ENCODE measurements at regions not wholly inside any gene's neighbourhood (a gene's known extent, or its start where the extent isn't known, plus 50 kb on each side); places are given as distances from the start of the nearest gene placed in this dataset.

DNA sequence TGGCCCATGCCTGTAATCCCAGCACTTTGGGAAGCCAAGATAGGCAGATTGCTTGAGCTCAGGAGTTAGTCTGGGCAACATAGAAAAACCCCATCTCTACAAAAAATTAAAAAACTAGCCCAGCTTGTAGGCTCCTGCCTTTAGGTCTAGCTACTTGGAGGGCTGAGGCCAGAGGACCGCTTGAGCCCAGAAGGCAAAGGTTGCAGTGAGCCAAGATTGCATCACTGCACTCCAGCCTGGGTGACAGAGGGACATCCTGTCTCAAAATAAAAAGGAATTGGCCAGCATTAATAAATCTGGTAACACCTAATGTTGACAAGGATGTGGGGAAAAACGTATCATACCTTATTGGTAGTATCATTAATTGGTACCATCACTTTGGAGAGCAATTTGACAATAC, 396.2 kb downstream of the PLPP3 start:
- no peak overlapping the region for H2AFZ ChIP-seq (ENCODE audit: control insufficient read depth, low read depth, low read length)
- BruUV-seq (replicated peaks) = no TSS peak
- H3K9me3 ChIP-seq (replicated peaks; ENCODE audit: control insufficient read depth, insufficient read depth, low read length) = no peaks in the 10 kb centered on the region
- ChIA-PET POLR2A (no interaction called here), SMC1A (ENCODE audit: uncharacterized antibody, unreplicated experiment) (interaction anchor here (0.8 to 1.4 kb wide), 5 partner anchors 8 to 394 kb away, joined by 3 to 4 read pairs (median 3); no protein-coding TSS in a partner anchor), RAD21 (ENCODE audit: unreplicated experiment) (no interaction called here), CTCF (interaction anchor here (0.9 kb wide), 1 partner anchor 31 kb away, joined by 3 read pairs; no protein-coding TSS in a partner anchor)
- in situ Hi-C loops (cut with MboI) (no loop called here), intact Hi-C loops (cut with micrococcal nuclease; ENCODE audit: unreplicated experiment) (no loop called here)
- H3K79me2 ChIP-seq (ENCODE audit: control insufficient read depth, insufficient read depth, low read length) = no peaks in the 10 kb centered on the region
- H3K4me2 ChIP-seq (ENCODE audit: control insufficient read depth, insufficient read depth) = no peak overlapping the region
- ATAC-seq = no peak
- no peak overlapping the region for H3K9ac ChIP-seq (ENCODE audit: control insufficient read depth, insufficient read depth, low read length)
- no peaks in the 10 kb centered on the region; the same call in 1 of the 2 replicates for H3K4me1 ChIP-seq (ENCODE audit: control insufficient read depth, insufficient read depth, low read length)
- no peaks in the 10 kb centered on the region for H3K36me3 ChIP-seq (ENCODE audit: control insufficient read depth in 2 of 2, insufficient read depth in 2 of 2, low read length in 1 of 2)
- no peaks in the 10 kb centered on the region for H4K20me1 ChIP-seq (ENCODE audit: control insufficient read depth, insufficient read depth)
- H3K4me3 ChIP-seq = no peak overlapping the region
- WGBS (ENCODE audit: insufficient coverage, insufficient replicate concordance, low lambda C conversion rate, missing lambda C conversion rate) = 45% methylated on average over 2 of the region's 2 CpGs
- DNase-seq (ENCODE audit: low read depth, low spot score) = no peak
- H3K27me3 ChIP-seq (replicated peaks in 1 of 2; ENCODE audit: control insufficient read depth in 2 of 2, insufficient read depth in 2 of 2, low read length in 1 of 2) = no peaks in the 10 kb centered on the region
- H3K27ac ChIP-seq (ENCODE audit: control insufficient read depth, insufficient read depth) = no peak overlapping the region
- TF ChIP-seq MTA3 (IDR thresholded peaks at IDR 0.05; ENCODE audit: borderline replicate concordance, low read length) = no peak
- TF ChIP-seq BMI1 (IDR thresholded peaks at IDR 0.05; ENCODE audit: borderline replicate concordance) = no peak
- TF ChIP-seq NRF1 (conservative IDR thresholded peaks at IDR 0.05; ENCODE audit: low read depth, low read length) = no peak
- no peak for TF ChIP-seq SREBF1 (IDR thresholded peaks at IDR 0.05; ENCODE audit: low read length)
- TF ChIP-seq, protein P1, sequence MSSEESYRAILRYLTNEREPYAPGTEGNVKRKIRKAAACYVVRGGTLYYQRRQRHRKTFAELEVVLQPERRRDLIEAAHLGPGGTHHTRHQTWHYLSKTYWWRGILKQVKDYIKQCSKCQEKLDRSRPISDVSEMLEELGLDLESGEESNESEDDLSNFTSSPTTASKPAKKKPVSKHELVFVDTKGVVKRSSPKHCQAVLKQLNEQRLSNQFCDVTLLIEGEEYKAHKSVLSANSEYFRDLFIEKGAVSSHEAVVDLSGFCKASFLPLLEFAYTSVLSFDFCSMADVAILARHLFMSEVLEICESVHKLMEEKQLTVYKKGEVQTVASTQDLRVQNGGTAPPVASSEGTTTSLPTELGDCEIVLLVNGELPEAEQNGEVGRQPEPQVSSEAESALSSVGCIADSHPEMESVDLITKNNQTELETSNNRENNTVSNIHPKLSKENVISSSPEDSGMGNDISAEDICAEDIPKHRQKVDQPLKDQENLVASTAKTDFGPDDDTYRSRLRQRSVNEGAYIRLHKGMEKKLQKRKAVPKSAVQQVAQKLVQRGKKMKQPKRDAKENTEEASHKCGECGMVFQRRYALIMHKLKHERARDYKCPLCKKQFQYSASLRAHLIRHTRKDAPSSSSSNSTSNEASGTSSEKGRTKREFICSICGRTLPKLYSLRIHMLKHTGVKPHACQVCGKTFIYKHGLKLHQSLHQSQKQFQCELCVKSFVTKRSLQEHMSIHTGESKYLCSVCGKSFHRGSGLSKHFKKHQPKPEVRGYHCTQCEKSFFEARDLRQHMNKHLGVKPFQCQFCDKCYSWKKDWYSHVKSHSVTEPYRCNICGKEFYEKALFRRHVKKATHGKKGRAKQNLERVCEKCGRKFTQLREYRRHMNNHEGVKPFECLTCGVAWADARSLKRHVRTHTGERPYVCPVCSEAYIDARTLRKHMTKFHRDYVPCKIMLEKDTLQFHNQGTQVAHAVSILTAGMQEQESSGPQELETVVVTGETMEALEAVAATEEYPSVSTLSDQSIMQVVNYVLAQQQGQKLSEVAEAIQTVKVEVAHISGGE (CRISPR knock-in tag; IDR thresholded peaks at IDR 0.05) = no peak
- no peak for TF ChIP-seq PAX8 (IDR thresholded peaks at IDR 0.05)
- TF ChIP-seq POLR2A (IDR thresholded peaks at IDR 0.05; ENCODE audit: low read depth, low read length) = no peak
- TF ChIP-seq RAD51 (IDR thresholded peaks at IDR 0.05) = no peak
- TF ChIP-seq TBL1XR1 (IDR thresholded peaks at IDR 0.05; ENCODE audit: low read depth, low read length) = no peak
- TF ChIP-seq SP1 (IDR thresholded peaks at IDR 0.05; ENCODE audit: low read depth, low read length) = no peak
- no peak for TF ChIP-seq NR2C2 (IDR thresholded peaks at IDR 0.05; ENCODE audit: borderline replicate concordance, control insufficient read depth, insufficient read length, low read depth)
- no peak for TF ChIP-seq CEBPB (IDR thresholded peaks at IDR 0.05; ENCODE audit: borderline replicate concordance in 1 of 2, low read depth in 2 of 2, low read length in 2 of 2)
- TF ChIP-seq, protein P2, sequence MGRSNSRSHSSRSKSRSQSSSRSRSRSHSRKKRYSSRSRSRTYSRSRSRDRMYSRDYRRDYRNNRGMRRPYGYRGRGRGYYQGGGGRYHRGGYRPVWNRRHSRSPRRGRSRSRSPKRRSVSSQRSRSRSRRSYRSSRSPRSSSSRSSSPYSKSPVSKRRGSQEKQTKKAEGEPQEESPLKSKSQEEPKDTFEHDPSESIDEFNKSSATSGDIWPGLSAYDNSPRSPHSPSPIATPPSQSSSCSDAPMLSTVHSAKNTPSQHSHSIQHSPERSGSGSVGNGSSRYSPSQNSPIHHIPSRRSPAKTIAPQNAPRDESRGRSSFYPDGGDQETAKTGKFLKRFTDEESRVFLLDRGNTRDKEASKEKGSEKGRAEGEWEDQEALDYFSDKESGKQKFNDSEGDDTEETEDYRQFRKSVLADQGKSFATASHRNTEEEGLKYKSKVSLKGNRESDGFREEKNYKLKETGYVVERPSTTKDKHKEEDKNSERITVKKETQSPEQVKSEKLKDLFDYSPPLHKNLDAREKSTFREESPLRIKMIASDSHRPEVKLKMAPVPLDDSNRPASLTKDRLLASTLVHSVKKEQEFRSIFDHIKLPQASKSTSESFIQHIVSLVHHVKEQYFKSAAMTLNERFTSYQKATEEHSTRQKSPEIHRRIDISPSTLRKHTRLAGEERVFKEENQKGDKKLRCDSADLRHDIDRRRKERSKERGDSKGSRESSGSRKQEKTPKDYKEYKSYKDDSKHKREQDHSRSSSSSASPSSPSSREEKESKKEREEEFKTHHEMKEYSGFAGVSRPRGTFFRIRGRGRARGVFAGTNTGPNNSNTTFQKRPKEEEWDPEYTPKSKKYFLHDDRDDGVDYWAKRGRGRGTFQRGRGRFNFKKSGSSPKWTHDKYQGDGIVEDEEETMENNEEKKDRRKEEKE (IDR thresholded peaks at IDR 0.05) = no peak
- TF ChIP-seq, protein P3, sequence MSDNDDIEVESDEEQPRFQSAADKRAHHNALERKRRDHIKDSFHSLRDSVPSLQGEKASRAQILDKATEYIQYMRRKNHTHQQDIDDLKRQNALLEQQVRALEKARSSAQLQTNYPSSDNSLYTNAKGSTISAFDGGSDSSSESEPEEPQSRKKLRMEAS (IDR thresholded peaks at IDR 0.05; ENCODE audit: low read depth, low read length) = no peak
- no peak for TF ChIP-seq IKZF2 (IDR thresholded peaks at IDR 0.05)
- TF ChIP-seq, protein P4, sequence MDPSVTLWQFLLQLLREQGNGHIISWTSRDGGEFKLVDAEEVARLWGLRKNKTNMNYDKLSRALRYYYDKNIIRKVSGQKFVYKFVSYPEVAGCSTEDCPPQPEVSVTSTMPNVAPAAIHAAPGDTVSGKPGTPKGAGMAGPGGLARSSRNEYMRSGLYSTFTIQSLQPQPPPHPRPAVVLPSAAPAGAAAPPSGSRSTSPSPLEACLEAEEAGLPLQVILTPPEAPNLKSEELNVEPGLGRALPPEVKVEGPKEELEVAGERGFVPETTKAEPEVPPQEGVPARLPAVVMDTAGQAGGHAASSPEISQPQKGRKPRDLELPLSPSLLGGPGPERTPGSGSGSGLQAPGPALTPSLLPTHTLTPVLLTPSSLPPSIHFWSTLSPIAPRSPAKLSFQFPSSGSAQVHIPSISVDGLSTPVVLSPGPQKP (IDR thresholded peaks at IDR 0.05; ENCODE audit: low read depth, low read length) = no peak
- no peak for TF ChIP-seq POLR2AphosphoS5 (IDR thresholded peaks at IDR 0.05; ENCODE audit: low read length)
- no peak for TF ChIP-seq EZH2 (IDR thresholded peaks at IDR 0.05; ENCODE audit: borderline replicate concordance, control insufficient read depth, low read depth, low read length)
- FAIRE-seq = no peak
